HG03565 (cell line): ENCODE measurements at regions not wholly inside any gene's neighbourhood (a gene's known extent, or its start where the extent isn't known, plus 50 kb on each side); places are given as distances from the start of the nearest gene placed in this dataset.

ENCODE experiments used
- ATAC-seq: cut with Tn5 transposase; IDR thresholded peaks from one replicate; pipeline ENCODE4 v1.9.1; 2021; ENCODE audit warnings: mild to moderate bottlenecking, moderate library complexity; ENCODE audit not compliant: unreplicated experiment

GRCh38 chr1:219289171-219289570 lies 115.5 kb downstream of the LYPLAL1 start:
- ATAC-seq = no peak

GRCh38 chr1:219283541-219283940 lies 109.9 kb downstream of the LYPLAL1 start:
- no peak for ATAC-seq

- ATAC-seq = no peak
These were observed 108.2 kb downstream of the LYPLAL1 start for GRCh38 chr1:219281831-219282230.

- no peak for ATAC-seq
These were observed 105.5 kb downstream of the LYPLAL1 start for GRCh38 chr1:219279017-219279770.

- no peak for ATAC-seq
These were observed 104.6 kb downstream of the LYPLAL1 start for GRCh38 chr1:219278288-219278687.

- no peak for ATAC-seq
These were observed 103.8 kb downstream of the LYPLAL1 start for GRCh38 chr1:219277304-219278105.

GRCh38 chr1:219276049-219276738 lies 102.5 kb downstream of the LYPLAL1 start:
- no peak for ATAC-seq

- no peak for ATAC-seq
These were observed 99.5 kb downstream of the LYPLAL1 start for GRCh38 chr1:219273088-219273686.

GRCh38 chr1:219271818-219272535 lies 98.3 kb downstream of the LYPLAL1 start:
- no peak for ATAC-seq

- ATAC-seq = no peak
These were observed 95.5 kb downstream of the LYPLAL1 start for GRCh38 chr1:219269171-219269570.

GRCh38 chr1:219266524-219266923 lies 92.8 kb downstream of the LYPLAL1 start:
- no peak for ATAC-seq

GRCh38 chr1:219265026-219265515 lies 91.4 kb downstream of the LYPLAL1 start:
- no peak for ATAC-seq

- ATAC-seq = no peak
These were observed 90.9 kb downstream of the LYPLAL1 start for GRCh38 chr1:219264561-219264960.
